Activated CD4-positive, alpha-beta T cell treated with anti-CD3 and anti-CD28 coated beads, Interleukin-2, amount 10 ng/mL, durations not matched to agents 7 days and 5 days (primary cell): ENCODE measurements at regions not wholly inside any gene's neighbourhood (a gene's known extent, or its start where the extent isn't known, plus 50 kb on each side); places are given as distances from the start of the nearest gene placed in this dataset.

Experiments used
- CTCF ChIA-PET: fragments of 350-600 bp; sonication (Branson Sonifier 250); formaldehyde crosslinking; loops from one replicate; lab custom pipeline; 2021; ENCODE audit warnings: antibody characterized with exemption; lab: Charles Lee
- POLR2A ChIA-PET: fragments of 350-600 bp; sonication (Branson Sonifier 250); formaldehyde crosslinking; loops from one replicate; lab custom pipeline; 2021; ENCODE audit warnings: antibody characterized with exemption; lab: Charles Lee
- DNase-seq: peaks from one replicate; pipeline ENCODE4 v3.0.0-alpha.2; 2020
- H3K27ac Mint-ChIP-seq: one replicate; pipeline ENCODE4 v1.8.0; 2021; ENCODE audit warnings: mild to moderate bottlenecking, moderate library complexity, mixed read lengths
- H3K27me3 Mint-ChIP-seq: one replicate; pipeline ENCODE4 v1.8.0; 2021; ENCODE audit warnings: mixed read lengths
- H3K36me3 Mint-ChIP-seq: one replicate; pipeline ENCODE4 v1.8.0; 2021; ENCODE audit warnings: low read depth, mixed read lengths
- H3K4me1 Mint-ChIP-seq: one replicate; pipeline ENCODE4 v1.8.0; 2021; ENCODE audit warnings: mixed read lengths
- H3K4me3 Mint-ChIP-seq: one replicate; pipeline ENCODE4 v1.8.0; 2021; ENCODE audit warnings: mild to moderate bottlenecking, moderate library complexity, mixed read lengths
- H3K9me3 Mint-ChIP-seq: one replicate; pipeline ENCODE4 v1.8.0; 2021; ENCODE audit warnings: mixed read lengths

DNA sequence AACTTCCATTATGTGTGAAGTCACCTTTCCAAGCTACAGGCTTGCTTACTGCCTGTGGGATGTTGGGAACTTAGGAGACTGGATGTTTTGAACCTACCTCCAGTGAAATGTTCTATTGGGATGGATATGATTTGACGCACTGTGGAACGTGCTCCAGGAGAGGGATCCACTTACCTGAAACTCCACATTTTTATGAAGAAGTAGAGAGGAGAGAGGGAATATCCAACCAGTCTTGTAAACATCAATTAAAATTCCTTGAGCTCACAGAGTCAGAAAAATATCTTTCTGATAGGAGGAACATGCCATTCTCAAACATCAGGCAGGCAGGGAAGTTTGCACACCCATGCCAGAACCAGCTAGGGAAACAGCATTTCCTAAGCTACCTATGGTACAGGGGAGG lies 91.1 kb upstream of the MAOA start:
- Mint-ChIP-seq H3K4me1 (no peaks in the 10 kb centered on the region), H3K36me3 (no peaks in the 10 kb centered on the region), H3K4me3 (no peak overlapping the region), H3K27me3 (peaks cover 2% of the 10 kb centered on the region), H3K27ac (no peak overlapping the region), H3K9me3 (no peaks in the 10 kb centered on the region)
- no peak for DNase-seq
- ChIA-PET POLR2A (interaction anchor here (0.6 kb wide), 1 partner anchor 1797 kb away, joined by 7 read pairs; no protein-coding TSS in a partner anchor), CTCF (interaction anchor here (0.8 kb wide), 1 partner anchor 40 kb away, joined by 3 read pairs; no protein-coding TSS in a partner anchor)

GRCh38 chrX:43566170-43566569 lies 89.9 kb upstream of the MAOA start:
- Mint-ChIP-seq H3K4me3 (no peak overlapping the region), H3K36me3 (no peaks in the 10 kb centered on the region), H3K4me1 (no peaks in the 10 kb centered on the region), H3K9me3 (no peaks in the 10 kb centered on the region), H3K27me3 (peaks cover 2% of the 10 kb centered on the region), H3K27ac (no peak overlapping the region)
- DNase-seq: no peak
- CTCF ChIA-PET: no interaction called here
- POLR2A ChIA-PET: no interaction called here

- POLR2A ChIA-PET: no interaction called here
These were observed 82.6 kb upstream of the MAOA start for GRCh38 chrX:43573441-43574015.

DNA sequence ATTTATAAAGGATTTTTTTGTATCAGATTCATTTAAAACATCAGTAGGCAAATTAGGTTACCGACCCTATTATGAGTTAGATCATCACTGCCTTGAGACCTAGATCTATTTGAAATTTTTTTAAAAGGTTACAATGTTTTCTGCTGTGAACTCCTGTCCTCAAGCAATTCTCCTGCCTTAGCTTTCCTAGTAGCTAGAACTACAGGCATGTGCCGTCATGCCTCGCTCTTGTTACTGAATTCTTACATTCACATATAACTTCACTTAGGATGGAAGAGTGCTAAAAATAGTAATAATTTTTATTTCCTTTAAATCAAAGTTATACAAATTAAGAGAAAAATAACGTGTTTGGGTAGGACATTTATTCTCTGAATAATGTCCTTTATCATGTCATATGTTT lies 75.5 kb upstream of the MAOA start:
- CTCF ChIA-PET: no interaction called here

More at GRCh38 chrX:43573441-43574015, 82.6 kb upstream of the MAOA start:
- Mint-ChIP-seq H3K27me3 (peaks cover 4% of the 10 kb centered on the region), H3K27ac (no peak overlapping the region), H3K4me3 (no peak overlapping the region), H3K9me3 (no peaks in the 10 kb centered on the region), H3K36me3 (no peaks in the 10 kb centered on the region), H3K4me1 (no peaks in the 10 kb centered on the region)
- DNase-seq: no peak
- CTCF ChIA-PET: no interaction called here

GRCh38 chrX:43581167-43581566 lies 74.9 kb upstream of the MAOA start:
- POLR2A ChIA-PET: no interaction called here
- no peak overlapping the region for H3K27ac Mint-ChIP-seq
- H3K27me3 Mint-ChIP-seq: peaks cover 4% of the 10 kb centered on the region
- DNase-seq: no peak
- CTCF ChIA-PET: interaction anchor here (0.6 kb wide), 1 partner anchor 1006 kb away, joined by 3 read pairs; no protein-coding TSS in a partner anchor
- H3K4me3 Mint-ChIP-seq: no peak overlapping the region
- no peaks in the 10 kb centered on the region for H3K36me3 Mint-ChIP-seq
- no peaks in the 10 kb centered on the region for H3K9me3 Mint-ChIP-seq
- no peaks in the 10 kb centered on the region for H3K4me1 Mint-ChIP-seq

More for the DNA sequence above, 75.5 kb upstream of the MAOA start:
- no peak overlapping the region for H3K4me3 Mint-ChIP-seq
- no peaks in the 10 kb centered on the region for H3K9me3 Mint-ChIP-seq
- POLR2A ChIA-PET: no interaction called here
- peaks cover 4% of the 10 kb centered on the region for H3K27me3 Mint-ChIP-seq
- DNase-seq: no peak
- no peak overlapping the region for H3K27ac Mint-ChIP-seq
- H3K4me1 Mint-ChIP-seq: no peaks in the 10 kb centered on the region
- no peaks in the 10 kb centered on the region for H3K36me3 Mint-ChIP-seq

DNA sequence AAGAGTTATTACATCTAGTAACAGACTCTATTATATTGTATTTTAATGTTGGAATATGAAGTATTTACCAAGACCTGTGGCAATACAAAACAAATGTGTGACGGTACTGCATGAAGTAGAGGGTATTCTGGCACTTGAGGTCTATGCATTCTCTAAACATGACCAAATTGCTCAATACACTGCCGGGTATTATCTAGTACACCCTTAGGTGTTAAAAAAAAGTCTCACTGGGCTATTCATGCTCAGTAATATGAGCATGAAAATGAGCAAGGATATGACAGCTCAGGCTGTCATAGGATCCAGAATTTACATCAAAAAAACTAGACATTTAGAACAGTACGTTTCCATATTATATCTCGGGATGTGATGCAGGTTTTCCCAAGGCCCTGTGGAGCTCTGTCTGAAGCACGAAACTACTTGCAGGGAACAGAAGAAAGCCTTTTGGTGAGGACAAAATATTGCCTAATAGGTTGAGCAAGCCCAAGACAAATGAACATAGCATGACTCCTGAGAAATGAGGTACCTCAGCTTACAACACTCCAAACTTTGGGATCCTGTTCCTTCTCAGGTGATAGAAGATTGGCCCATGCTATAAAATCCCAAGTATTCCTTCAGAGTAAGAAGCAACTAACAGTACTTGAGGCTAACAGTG lies 74.1 kb upstream of the MAOA start:
- H3K4me1 Mint-ChIP-seq: no peaks in the 10 kb centered on the region
- H3K9me3 Mint-ChIP-seq: no peaks in the 10 kb centered on the region
- H3K36me3 Mint-ChIP-seq: no peaks in the 10 kb centered on the region
- ChIA-PET CTCF (no interaction called here), POLR2A (no interaction called here)
- H3K27me3 Mint-ChIP-seq: peaks cover 4% of the 10 kb centered on the region
- DNase-seq: no peak
- no peak overlapping the region for H3K27ac Mint-ChIP-seq
- no peak overlapping the region for H3K4me3 Mint-ChIP-seq

- Mint-ChIP-seq H3K27me3 (peaks cover 4% of the 10 kb centered on the region), H3K27ac (no peak overlapping the region), H3K4me3 (no peak overlapping the region), H3K4me1 (no peaks in the 10 kb centered on the region), H3K36me3 (no peaks in the 10 kb centered on the region), H3K9me3 (no peaks in the 10 kb centered on the region)
- no peak for DNase-seq
- CTCF ChIA-PET: no interaction called here
- POLR2A ChIA-PET: no interaction called here
These were observed 73.6 kb upstream of the MAOA start for GRCh38 chrX:43582540-43582913.

DNA sequence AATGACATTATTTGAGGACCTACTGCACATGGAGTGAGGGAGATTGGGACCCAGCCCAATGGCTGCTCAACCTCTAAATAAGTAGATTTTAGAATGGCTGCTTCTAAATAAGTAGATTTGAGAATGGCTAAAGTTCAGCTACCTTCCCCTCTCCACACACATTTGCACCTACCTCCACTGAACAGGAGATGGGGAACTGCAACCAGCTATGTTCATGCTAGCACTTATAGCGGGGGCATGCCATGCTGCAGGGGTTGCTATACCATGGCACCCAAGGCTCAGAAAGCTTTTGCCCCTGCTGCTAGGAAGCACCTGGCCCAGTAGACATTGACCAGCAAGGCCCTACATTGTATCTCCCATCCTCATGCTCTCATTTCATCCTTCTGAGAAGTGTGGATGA lies 70.2 kb upstream of the MAOA start:
- Mint-ChIP-seq H3K27me3 (no peaks in the 10 kb centered on the region), H3K27ac (no peak overlapping the region), H3K4me1 (no peaks in the 10 kb centered on the region), H3K9me3 (peaks cover 2% of the 10 kb centered on the region), H3K36me3 (no peaks in the 10 kb centered on the region), H3K4me3 (no peak overlapping the region)
- POLR2A ChIA-PET: no interaction called here
- CTCF ChIA-PET: no interaction called here
- no peak for DNase-seq

DNA sequence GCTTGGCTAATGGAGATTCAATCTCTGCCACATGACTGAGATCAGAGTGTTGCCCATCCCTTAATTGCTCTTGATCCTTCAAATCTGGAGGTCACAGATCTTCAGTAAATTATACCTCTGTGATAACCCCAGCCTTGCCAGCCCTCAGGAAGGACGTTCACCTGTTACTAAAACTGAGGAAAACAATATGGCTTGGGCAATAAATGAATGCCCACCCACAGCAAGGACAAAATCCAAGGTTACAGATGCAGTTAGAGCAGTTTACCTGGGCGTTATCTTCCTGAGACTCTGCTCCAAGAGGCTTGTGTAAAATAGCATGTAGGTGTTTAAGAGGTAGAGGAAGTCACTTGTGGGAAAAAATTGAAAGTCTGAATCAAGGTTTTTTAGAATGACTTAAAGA lies 69.3 kb upstream of the MAOA start:
- no peak for DNase-seq
- Mint-ChIP-seq H3K36me3 (no peaks in the 10 kb centered on the region), H3K4me3 (no peak overlapping the region), H3K27me3 (no peaks in the 10 kb centered on the region), H3K27ac (no peak overlapping the region), H3K9me3 (peaks cover 2% of the 10 kb centered on the region), H3K4me1 (no peaks in the 10 kb centered on the region)
- CTCF ChIA-PET: no interaction called here
- POLR2A ChIA-PET: no interaction called here

DNA sequence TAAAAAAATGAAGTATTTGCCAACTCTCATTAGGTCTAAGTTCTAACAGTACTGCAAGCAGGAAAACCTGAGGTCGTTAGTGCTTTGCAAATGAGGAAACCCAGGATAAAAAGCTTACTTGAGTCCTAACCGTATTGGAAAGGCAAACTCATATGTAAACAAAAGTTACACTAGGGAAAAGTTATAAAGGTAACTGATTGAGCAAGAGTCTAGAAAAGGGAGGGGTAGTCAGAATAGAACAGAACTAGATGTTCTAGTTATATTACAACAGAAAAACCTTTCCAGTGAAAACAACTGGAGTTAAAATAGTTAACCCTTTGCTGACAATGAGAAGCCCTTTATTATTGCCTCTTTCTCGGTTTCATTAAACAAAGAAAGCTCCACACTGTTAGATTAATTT lies 66.4 kb upstream of the MAOA start:
- DNase-seq: no peak
- Mint-ChIP-seq H3K27ac (no peak overlapping the region), H3K4me1 (no peaks in the 10 kb centered on the region), H3K36me3 (no peaks in the 10 kb centered on the region), H3K4me3 (no peak overlapping the region), H3K27me3 (no peaks in the 10 kb centered on the region), H3K9me3 (peaks cover 2% of the 10 kb centered on the region)
- CTCF ChIA-PET: no interaction called here
- POLR2A ChIA-PET: no interaction called here

DNA sequence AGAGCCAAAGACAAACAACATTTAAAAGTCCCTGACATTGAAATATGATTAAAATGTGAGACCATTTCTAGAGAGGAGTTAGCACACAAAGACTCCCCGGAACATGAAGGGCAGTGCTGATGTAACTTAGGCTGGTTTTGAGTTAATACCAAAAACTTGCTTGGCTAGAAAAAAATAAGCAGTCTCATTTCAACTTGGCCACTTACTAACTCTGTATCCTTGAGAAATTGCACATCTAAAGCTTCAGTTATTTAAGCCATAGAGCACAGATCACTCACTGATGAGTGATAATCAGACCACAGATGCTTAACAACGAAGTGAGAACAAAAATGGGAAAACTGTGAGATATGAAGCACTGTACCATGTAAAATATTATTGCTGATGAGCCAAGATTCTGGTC lies 65.9 kb upstream of the MAOA start:
- Mint-ChIP-seq H3K9me3 (peaks cover 2% of the 10 kb centered on the region), H3K27ac (no peak overlapping the region), H3K4me3 (no peak overlapping the region), H3K36me3 (no peaks in the 10 kb centered on the region), H3K27me3 (no peaks in the 10 kb centered on the region), H3K4me1 (no peaks in the 10 kb centered on the region)
- ChIA-PET POLR2A (no interaction called here), CTCF (no interaction called here)
- DNase-seq: no peak

DNA sequence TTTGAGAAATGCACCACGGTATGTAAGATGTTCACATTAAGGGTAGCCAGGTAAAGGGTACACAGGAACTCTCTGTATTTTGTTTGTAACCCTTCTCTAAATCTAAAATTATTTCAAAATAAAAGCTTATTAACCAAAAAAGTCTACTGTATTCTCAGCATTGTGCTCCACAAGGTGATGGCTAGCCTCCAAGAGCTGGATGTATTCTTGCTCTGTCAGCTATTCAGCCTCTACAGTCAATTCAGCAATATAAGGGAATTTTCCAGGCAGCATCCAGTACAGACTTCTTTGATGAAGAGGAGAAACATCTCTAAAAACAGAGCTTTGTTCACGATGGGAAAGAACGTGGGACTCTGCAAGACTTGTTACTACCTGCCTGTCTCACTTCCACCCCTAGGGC lies 63.5 kb upstream of the MAOA start:
- POLR2A ChIA-PET: no interaction called here
- Mint-ChIP-seq H3K9me3 (peaks cover 2% of the 10 kb centered on the region), H3K27ac (no peak overlapping the region), H3K27me3 (no peaks in the 10 kb centered on the region), H3K4me1 (no peaks in the 10 kb centered on the region), H3K36me3 (no peaks in the 10 kb centered on the region), H3K4me3 (no peak overlapping the region)
- CTCF ChIA-PET: no interaction called here
- DNase-seq: no peak

GRCh38 chrX:43595931-43596330 lies 60.2 kb upstream of the MAOA start:
- Mint-ChIP-seq H3K27ac (no peak overlapping the region), H3K4me3 (no peak overlapping the region), H3K9me3 (no peaks in the 10 kb centered on the region), H3K4me1 (no peaks in the 10 kb centered on the region), H3K36me3 (no peaks in the 10 kb centered on the region), H3K27me3 (no peaks in the 10 kb centered on the region)
- DNase-seq: no peak
- POLR2A ChIA-PET: no interaction called here
- CTCF ChIA-PET: no interaction called here

- H3K27ac Mint-ChIP-seq: no peak overlapping the region
- no peaks in the 10 kb centered on the region for H3K36me3 Mint-ChIP-seq
- no peak overlapping the region for H3K4me3 Mint-ChIP-seq
These were observed 51.3 kb upstream of the MAOA start for GRCh38 chrX:43604753-43605152.

More at GRCh38 chrX:43604753-43605152, 51.3 kb upstream of the MAOA start:
- no peak for DNase-seq
- ChIA-PET POLR2A (no interaction called here), CTCF (no interaction called here)
- Mint-ChIP-seq H3K27me3 (no peaks in the 10 kb centered on the region), H3K9me3 (peaks cover 3% of the 10 kb centered on the region), H3K4me1 (no peaks in the 10 kb centered on the region)
